ENCODE measurements at regions not wholly inside any gene's neighbourhood (a gene's known extent, or its start where the extent isn't known, plus 50 kb on each side); places are given as distances from the start of the nearest gene placed in this dataset.

GRCh38 chr19:31992750-31993149 is 352.7 kb upstream of the ZNF507 start:
- no peak overlapping the region for H3K27ac ChIP-seq
- TF ChIP-seq ZFX (IDR thresholded peaks at IDR 0.05; ENCODE audit: borderline replicate concordance) (no peak), CTCF (IDR thresholded peaks at IDR 0.05) (no peak)

- no peak for TF ChIP-seq CTCF (IDR thresholded peaks at IDR 0.05)
- no peak for TF ChIP-seq ZFX (IDR thresholded peaks at IDR 0.05; ENCODE audit: borderline replicate concordance)
- H3K27ac ChIP-seq, result no peak overlapping the region
Observed at GRCh38 chr19:31995546-31995945, 349.9 kb upstream of the ZNF507 start.

- no peak overlapping the region for H3K27ac ChIP-seq
Observed at GRCh38 chr19:32010071-32010470, 335.3 kb upstream of the ZNF507 start.

GRCh38 chr19:32012206-32012605 is 333.2 kb upstream of the ZNF507 start:
- no peak for TF ChIP-seq ZFX (IDR thresholded peaks at IDR 0.05; ENCODE audit: borderline replicate concordance)
- TF ChIP-seq CTCF (IDR thresholded peaks at IDR 0.05), result no peak

More at GRCh38 chr19:32010071-32010470, 335.3 kb upstream of the ZNF507 start:
- TF ChIP-seq CTCF (IDR thresholded peaks at IDR 0.05) (no peak), ZFX (IDR thresholded peaks at IDR 0.05; ENCODE audit: borderline replicate concordance) (no peak)

GRCh38 chr19:32012886-32013631 is 332.4 kb upstream of the ZNF507 start:
- TF ChIP-seq ZFX (IDR thresholded peaks at IDR 0.05; ENCODE audit: borderline replicate concordance) (no peak), CTCF (IDR thresholded peaks at IDR 0.05) (no peak)
- H3K27ac ChIP-seq, result no peak overlapping the region

More at GRCh38 chr19:32012206-32012605, 333.2 kb upstream of the ZNF507 start:
- no peak overlapping the region for H3K27ac ChIP-seq

GRCh38 chr19:32017176-32017953 is 328.0 kb upstream of the ZNF507 start:
- no peak overlapping the region for H3K27ac ChIP-seq
- TF ChIP-seq ZFX (IDR thresholded peaks at IDR 0.05; ENCODE audit: borderline replicate concordance), result no peak
- no peak for TF ChIP-seq CTCF (IDR thresholded peaks at IDR 0.05)

GRCh38 chr19:32018014-32018413 is 327.4 kb upstream of the ZNF507 start:
- no peak for TF ChIP-seq CTCF (IDR thresholded peaks at IDR 0.05)
- TF ChIP-seq ZFX (IDR thresholded peaks at IDR 0.05; ENCODE audit: borderline replicate concordance), result no peak
- H3K27ac ChIP-seq, result no peak overlapping the region
